HG02623 (cell line): ENCODE measurements at regions not wholly inside any gene's neighbourhood (a gene's known extent, or its start where the extent isn't known, plus 50 kb on each side); places are given as distances from the start of the nearest gene placed in this dataset.
"Not testable (repeated sequence)": the region's sequence is repeated elsewhere in the genome, so short reads cannot be mapped to it uniquely, and the experiment has no call there.

Source experiments
- ATAC-seq: cut with Tn5 transposase; IDR thresholded peaks from one replicate; pipeline ENCODE4 v1.9.1; 2021; ENCODE audit warnings: moderate library complexity; ENCODE audit not compliant: unreplicated experiment

DNA sequence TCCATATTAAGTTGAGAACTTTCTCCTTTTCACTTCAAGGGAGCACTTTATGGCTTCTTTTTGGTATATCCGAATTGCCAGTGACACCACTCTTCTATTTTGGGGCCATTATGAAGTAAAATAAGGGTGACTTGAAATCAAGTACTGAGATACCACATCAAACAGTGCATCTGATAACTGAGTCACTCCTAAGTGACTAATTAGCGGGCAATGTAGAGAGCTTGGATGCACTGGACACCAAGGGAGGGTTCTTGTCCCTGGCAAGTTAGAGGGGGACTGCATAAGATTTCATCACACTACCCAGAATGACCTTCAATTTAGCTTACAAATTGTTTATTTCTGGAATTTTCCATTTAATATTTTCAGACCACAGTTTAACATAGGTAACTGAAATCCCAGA lies 813.9 kb upstream of the CDH10 start:
- ATAC-seq = no peak

DNA sequence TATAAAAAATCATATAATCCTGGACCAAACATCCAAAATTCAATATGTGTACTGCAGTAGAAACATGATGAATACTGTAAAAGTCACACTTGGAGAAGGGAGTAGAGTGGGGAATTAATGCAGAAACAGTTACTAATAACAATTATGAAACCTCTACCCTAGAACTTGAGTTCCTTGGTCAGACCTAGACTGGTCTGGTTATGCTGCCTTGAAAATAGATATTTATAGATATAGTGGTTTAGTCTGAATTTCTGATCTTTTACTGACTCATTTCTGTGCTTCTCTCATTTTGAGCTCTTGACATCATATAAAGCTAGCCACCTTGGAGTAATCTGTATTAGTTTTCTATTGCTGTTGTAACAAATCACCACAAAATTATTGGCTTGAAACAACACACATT lies 808.7 kb upstream of the CDH10 start:
- no peak for ATAC-seq

DNA sequence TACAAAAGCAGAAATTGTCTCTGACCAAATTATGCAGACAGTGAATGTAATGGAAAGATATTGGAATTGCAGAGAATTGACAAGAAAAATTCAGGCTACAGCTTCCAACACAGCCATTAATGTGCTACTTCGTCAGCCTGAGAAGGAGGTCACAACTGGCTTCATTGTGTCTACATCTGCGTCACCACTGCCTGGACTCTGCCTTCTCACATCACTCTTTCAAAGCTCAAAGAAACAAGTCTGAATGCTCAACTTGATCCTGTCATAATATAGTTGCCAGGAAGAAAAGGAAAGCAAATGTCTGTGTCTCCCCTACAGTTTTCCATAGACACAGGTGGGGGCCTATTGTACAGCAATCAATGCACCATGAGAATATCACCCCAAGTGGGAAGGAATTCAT lies 806.5 kb upstream of the CDH10 start:
- ATAC-seq = no peak

DNA sequence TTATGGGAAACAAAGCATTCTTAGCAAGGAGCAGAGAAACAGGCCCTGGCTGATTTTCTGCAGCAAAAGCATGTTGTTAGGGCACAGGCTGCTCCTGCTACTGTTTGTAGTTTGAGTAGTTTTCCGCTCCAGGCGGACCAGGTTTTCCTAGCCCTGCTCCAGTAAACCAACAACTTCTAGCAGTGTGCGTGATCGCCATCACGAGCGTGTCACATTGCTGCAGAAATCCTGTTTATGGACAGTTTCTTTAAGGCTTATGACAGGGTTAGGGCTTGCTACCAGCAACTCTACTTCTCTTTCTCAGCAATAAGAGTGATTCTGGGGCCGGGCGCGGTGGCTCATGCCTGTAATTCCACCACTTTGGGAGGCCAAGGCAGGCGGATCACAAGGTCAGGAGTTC lies 803.9 kb upstream of the CDH10 start:
- ATAC-seq = no peak

DNA sequence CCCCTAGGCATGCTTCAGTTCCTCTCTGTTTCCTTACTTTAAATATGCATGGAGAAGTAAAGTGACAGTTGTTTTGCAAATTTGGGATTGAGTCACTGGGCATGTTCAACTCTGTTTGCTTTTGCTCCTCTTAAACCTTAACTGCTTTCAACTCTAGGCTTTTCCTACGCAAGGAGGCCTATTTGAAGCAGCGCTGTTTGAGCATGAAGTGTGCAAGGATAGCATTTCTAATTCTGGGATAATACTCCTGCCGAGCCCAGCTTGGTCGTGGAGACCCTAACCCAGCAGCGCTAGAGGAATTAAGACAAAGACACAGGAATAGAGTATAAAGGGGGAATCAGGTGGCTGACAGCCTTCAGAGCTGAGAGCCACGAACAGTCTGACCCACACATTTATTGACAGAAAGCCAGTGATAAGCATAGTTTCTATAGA lies 803.4 kb upstream of the CDH10 start:
- ATAC-seq = no peak

DNA sequence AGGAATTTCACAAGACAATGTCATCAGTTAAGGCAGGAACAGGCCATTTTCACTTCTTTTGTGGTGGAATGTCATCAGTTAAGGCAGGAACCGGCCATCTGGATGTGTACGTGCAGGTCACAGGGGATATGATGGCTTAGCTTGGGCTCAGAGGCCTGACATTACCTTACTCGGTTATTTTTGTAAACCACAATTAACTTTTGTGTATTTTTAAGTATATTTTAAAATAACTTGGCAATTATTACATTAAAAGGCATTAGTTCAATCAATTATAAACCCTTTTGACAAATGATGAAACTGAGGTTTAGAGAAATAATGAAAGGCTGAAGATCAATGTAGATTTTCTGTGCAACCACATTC lies 801.3 kb upstream of the CDH10 start:
- not testable (repeated sequence) for ATAC-seq

DNA sequence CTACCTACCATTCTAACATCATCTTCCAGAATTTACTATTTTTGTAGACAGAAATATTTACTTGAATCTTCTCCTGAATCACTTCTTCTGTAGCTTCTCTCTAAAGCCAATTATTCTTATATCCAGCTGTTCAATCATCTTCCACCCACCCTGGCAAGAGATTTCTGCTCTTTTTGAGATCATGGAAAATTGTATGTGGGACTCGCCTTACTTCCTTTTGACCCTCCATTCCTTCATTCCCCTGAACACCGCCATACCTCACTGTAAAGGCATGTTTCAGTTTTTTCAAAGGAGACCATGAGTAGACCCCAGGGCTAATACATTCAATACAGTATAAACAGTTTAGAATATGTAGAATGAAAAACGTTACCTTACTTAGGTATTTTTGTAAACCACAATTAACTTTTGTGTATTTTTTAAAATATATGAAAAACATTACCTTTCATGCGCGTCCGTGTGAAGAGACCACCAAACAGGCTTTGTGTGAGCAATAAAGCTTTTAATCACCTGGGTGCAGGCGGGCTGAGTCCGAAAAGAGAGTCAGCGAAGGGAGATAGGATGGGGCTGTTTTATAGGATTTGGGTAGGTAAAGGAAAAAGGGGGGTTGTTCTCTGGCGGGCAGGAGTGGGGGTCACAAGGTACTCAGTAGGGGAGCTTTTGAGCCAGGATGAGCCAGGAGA lies 800.7 kb upstream of the CDH10 start:
- not testable (repeated sequence) for ATAC-seq

DNA sequence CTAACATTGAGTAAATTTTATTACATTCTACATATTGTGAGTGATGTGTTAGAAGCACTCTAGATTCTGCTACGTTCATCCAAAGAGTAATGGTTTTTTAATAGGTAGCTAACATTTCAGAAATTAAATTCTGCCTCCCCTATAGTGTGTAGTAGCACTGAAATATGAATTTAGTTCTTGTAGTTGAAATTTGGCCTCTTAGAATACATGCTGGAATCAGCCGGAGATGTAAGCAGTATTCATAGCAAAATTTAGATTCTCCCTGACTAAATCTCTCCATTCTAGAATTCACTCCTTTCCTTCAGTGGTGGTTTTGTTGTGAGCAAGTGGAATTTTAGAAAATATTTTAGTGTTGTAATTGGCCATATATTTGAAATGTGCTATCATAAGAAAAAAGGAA lies 799.9 kb upstream of the CDH10 start:
- no peak for ATAC-seq

DNA sequence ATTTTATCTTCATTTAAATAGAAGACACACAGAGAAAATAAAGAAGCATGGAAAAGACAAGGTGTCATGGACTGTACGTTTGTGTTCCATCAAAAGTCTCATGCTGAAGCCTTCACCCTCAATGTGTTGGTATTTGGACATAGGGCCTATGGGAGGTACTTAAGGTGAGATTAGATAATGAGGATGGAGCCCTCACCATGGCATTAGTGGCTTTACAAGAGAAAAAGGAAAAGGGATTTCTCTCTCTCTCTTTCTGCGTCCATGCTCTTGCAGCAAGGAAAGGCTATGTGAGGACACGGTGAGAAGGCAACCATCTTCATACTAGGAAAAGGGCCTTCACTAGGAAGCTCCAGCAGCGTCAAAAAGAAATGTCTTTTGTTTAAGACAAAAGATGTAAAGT lies 797.0 kb upstream of the CDH10 start:
- ATAC-seq = no peak

DNA sequence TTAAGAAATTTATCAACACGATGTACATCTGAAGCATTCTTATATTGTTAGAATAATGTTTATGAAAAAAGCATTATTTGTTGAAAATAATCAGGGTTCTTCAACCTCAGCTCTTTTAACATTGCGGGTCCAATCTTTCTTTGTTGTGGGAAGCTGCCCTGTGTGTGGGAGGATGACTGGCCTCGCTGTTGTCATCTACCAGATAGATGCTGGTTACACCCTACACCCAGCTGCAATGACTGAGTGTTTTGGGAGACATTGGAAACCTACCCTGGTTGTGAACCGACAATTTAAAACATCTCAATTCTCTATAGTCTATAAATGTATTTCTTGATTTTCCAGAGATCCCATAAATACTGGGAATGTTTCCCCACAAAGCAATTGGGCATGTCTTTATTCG lies 794.2 kb upstream of the CDH10 start:
- no peak for ATAC-seq

DNA sequence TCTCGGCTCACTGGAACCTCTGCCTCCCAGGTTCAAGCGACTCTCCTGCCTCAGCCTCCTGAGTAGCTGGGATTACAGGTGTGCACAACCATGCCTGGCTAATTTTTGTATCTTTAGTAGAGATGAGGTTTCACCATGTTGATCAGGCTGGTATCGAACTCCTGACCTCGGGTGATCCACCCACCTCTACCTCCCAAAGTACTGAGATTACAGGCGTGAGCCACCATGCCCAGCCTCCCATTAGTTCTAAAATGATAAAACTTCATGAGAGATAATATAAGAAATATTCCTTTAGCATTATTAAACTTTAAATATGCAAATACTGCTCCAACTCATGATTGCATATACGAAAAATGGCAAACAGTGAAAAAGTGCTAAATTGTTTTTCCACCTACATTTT lies 793.6 kb upstream of the CDH10 start:
- not testable (repeated sequence) for ATAC-seq

DNA sequence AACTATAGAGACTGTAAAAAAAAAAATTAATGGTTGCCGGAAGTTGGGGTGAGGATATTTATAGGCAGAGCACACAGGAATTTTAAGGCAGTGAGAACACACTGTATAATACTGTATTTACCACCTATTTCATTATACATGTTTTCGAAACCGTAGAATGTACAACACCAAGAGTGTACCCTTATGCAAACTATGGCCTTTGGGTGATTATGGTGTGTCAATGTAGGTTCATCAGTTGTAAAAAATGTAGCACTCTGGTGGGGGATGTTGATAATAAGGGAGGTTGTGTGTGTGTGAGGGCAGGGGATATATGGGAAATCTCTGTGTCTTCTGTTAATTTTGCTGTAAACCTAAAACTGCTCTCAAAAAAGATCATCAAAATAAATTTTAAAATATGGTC lies 791.7 kb upstream of the CDH10 start:
- ATAC-seq = no peak

DNA sequence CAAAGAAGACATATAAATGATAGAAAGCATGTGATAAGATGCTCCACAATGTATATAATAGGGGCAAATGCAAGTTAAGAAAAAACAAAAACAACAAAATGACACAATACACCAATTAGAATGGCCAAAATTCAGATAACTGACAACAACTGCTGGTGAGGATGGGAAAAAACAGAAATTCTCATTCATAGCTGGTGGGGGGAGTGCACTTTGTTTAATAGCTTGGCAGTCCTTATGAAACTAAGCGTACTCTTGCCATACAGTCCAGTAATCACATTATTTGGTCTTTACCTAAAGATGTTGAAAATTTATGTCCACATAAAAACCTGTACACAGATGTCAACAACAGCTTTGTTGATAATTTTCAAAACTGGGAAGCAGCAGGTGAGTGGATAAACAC lies 791.1 kb upstream of the CDH10 start:
- ATAC-seq = no peak

DNA sequence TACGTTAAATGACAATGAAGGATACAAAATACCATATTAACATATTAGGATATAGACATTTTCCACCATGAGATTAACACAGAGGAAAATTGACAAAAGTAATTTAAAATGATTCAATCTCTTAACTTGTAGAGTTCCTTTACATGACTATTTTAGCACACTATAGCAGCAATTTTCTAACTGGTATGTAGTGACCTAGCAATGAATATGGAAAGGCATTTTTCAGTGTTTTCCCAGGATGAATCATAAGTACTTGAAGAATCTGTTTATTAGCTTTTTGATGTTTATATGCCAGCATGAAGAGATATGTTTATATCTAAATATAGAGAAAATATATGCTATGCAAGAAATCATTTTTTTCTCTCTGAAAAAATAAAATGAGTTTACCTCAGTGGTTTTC lies 782.5 kb upstream of the CDH10 start:
- ATAC-seq = no peak

DNA sequence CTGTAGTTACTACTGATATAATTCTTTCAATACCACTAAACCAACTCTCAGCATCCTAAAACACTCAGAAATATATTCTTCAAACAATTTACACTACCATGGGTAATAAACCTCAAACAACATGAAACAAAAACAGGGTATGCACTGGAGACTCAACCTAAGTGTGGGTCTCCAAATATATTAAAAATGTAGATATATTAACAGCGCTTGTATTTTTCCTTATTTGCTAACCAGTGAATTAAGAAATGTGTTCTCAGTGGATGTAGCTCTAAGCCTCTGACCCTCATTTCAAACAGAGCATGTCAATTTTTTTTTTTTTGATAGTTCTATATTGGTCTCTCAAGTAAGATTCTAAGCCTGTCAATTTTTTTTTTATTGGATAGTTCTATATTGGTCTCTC lies 778.5 kb upstream of the CDH10 start:
- ATAC-seq = no peak

DNA sequence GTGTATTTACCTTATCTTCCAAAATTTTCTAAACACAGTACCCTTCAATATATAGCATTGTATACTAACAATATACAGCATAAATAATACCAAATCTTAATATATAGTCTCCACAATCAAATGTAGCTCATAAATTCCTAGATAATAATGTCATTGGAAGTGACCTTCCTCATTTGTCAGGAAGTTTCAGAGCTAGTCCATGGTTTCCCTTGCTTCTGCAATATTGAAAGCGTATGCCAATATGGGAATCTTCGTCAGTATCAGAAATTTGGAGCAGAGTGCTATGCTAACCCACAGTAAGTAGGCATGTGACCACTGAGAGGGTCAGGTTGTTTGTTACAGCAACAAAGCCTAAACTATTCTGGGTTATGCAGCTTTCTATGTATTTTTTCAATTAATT lies 774.9 kb upstream of the CDH10 start:
- no peak for ATAC-seq

DNA sequence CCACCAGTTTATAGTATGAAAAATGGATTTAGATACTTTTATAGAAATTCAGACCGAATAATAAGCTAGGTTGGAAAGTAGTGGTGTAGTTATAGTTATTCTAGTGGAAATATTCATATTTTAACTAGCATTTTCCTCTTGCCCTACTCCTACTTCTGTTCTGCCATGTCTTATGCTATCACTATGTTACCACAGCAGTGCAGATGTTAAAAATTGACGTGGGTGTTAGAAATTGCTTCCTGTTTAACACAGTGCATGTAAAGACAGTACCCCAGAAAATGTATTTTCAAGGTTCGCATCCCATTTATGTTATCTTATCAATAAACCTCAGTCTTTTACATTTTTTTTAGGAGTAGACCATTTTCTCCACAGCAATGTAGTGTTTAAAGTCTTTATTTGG lies 774.2 kb upstream of the CDH10 start:
- ATAC-seq = no peak

DNA sequence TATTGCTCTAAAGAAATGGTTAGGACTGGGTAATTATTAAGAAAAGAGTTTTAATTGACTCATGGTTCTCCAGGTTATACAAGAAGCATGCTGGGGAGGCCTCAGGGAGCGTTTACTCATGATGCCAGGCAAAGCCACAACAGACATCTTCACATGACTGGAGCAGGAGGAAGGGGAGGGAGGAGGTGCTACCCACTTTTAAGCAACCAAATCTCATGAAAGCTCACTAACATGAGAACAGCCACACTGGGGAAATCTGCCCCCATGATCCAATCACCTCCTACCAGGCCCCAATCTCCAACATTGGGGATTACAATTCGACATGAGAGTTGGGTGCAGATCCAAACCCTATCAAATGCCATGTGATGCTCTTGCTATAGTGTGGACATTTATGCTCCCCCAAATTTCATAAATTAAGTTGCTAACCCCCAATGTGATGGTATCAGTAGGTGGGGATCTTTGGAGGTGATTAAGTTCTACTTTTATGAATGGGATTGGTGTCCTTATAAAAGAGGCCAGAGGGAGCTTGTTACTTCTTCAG lies 773.6 kb upstream of the CDH10 start:
- no peak for ATAC-seq

DNA sequence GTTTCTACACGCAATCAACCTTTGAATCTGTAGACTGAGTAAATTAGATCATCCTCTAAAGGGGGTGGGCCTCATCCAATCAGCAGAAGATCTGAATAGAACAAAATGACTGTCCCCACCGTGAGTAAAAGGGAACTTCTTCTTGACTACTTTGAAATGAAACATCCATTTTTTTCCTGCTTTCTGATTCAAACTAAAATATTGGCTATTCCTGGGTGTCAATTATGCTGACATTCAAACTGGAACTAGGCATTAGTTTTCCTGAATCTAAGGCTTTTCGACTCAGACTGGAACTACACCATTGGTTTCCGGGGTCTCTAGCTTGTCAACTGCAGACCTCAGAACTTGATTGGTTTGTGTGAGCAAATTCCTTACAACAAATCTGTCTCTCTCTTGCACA lies 772.2 kb upstream of the CDH10 start:
- no peak for ATAC-seq

DNA sequence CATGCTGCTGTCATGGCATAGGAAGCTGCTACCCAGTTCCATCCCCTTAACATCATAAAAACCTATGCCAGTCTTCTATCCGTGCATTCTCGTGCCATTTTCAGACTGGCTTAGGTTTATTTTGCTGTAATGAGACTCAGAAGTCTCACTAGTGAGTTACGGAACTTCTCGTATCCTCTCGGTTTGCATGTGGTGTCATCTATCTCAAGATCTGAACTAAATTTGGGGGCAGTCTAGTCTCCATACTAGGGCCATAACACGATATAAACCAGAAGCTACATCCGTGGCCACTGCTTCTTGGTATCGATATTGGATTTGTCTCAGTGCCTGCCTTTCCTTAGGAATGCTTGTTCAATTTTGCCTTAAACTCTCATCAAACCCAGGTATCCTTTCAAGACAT lies 771.2 kb upstream of the CDH10 start:
- ATAC-seq = no peak

DNA sequence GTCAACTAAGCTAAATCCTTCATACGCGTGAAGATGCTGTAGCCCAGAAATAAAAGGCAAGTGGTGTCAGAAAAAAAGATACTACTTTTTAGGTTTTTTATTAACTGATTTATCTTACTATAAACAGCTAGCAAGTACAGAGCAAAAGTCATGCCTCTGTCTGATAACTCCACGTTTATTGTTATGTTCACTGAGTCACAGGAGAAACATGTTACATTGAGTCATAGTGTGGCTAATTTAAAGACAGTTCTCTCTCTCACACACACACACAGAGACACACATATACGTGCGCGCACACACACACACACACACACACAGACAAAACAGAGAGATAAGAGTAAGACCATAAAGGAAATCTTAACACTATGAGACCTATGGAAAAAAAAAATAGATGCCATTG lies 770.0 kb upstream of the CDH10 start:
- no peak for ATAC-seq

DNA sequence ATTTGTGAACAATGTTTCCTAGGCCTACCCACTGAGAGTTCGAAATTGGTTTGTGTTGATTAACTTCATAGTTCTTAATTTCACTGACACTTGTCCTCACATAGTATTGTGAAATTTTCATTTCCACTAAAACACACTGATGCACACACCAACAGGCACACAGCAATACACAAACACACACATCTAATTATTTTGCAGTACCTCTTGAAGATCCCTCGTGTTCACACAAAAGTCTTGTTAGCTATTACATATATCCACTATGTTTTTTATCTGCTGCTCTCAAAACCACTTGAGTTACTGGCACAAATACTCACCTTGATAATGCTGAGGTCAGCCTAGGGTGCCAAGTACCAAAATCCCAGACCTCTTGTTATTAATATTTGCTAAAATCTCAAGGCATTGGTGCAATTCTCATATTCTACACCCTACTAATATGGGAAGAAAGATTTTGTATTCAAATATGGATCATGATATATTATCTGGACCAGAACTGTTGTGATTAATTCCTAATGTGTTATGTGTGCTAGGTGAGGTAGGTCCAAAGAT lies 767.4 kb upstream of the CDH10 start:
- ATAC-seq = no peak

DNA sequence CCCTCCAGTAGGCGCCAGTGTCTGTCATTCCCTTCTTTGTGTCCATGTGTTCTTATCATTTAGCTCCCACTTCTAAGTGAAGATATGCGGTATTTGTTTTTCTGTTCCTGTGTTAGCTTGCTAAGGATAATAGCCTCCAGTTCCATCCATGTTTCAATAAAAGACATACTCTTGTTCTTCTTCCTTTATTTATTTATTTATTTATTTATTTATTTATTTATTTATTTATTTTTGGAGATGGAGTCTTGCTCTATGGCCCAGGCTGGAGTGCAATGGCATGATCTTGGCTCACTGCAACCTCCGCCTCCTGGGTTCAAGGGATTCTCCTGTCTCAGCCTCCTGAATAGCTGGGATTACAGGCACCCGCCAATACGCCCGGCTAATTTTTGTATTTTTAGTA lies 762.6 kb upstream of the CDH10 start:
- ATAC-seq = not testable (repeated sequence)
